ENCODE measurements at regions not wholly inside any gene's neighbourhood (a gene's known extent, or its start where the extent isn't known, plus 50 kb on each side); places are given as distances from the start of the nearest gene placed in this dataset.

DNA sequence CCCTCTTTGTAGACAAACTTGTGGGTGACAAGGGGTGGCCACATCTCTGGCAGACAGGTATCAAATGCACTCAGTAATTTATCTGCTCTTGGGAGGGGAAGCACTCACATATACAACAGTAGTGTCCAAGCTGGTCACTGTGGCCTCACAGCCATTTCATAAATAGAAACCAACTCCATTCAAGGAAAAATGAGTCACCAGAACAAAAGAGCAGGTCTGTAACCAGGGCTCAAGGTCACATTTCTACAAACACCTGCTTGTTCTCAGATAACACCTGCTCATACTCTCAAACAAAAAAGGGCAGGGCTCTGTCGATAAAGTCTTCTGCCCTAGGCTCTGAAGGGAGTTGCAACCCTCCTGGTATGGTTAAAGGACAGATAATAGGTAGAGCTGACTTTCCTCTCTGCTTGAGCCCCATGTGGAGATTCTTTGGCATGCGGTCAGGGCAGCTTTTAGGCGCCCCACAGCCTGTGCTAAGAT lies 459.0 kb downstream of the BCL11A start:
- no peak for DNase-seq

DNA sequence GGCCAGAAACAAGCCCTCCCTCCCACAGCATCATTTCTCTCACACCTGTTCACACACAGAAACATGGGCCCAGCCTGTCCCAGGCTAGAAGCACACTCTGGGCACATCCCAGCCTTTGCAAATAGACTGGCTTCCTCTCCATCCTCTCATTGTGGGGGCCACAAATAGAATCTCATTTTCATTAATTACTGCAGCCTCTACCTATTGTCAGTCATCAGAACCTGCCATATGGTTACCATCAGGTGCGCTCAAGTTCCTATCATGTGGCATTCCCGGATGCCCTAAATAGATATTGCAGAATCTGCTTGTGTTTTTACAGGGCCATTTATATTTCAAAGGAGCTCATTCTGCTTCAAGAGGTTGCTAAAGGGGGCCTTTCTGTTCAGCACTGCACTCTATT lies 460.7 kb downstream of the BCL11A start:
- DNase-seq, result no peak

DNA sequence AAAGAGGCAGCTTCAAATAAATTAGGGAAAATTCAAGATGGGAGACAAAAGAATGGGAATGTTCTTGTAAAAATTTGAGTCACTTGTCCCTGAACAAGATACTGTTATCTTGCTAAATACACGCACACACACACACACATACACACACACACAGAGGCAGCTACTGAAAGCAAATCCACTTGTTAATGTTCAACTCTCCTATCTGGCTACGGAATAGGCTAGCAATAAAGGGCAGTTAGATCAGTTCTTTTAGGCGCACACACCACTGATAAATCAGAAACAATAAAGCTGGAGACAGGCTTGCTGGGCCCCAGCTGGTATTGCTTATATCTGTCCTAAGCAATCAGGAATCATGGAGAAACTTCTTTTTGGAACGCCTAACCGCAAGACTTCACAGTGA lies 461.6 kb downstream of the BCL11A start:
- no peak for DNase-seq

DNA sequence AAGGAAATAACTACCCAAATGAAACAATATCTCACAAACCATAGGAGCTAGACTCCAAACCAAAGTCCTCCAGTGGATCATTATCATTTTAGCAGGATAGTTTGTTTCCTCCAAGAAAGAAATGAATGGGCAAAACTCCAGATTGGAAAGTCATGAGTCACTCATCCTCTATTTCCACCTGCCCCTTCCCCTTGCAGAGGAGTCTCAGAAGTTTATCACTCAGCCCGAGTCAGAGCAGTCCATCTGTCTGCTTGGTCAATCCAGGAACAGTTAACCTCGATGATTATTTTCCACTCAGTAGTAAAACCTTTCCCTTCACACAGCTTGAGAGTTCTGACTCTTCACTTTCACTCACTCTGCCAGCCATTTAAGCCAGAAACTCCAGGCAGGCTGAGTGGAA lies 462.2 kb downstream of the BCL11A start:
- DNase-seq, result no peak

DNA sequence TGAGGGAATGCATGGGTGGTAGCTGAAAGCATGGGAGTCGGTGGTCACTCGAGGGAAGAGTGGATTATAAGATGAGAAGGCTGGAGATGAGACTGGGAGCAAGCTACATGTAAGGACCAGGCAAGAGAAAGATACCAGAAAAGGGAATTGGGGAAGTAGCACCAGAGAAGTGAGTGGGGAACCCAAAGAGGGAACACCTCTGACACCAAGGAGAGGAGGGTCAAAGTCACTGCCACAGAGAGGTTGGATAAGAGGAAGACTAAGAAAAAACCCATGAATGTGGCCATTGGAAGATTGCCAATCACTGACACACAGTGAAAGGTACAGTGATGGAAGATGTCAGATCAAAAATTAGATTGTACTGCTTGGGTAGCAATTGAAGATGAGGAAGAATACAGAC lies 473.9 kb downstream of the BCL11A start:
- DNase-seq, result peak; percentile 19

DNA sequence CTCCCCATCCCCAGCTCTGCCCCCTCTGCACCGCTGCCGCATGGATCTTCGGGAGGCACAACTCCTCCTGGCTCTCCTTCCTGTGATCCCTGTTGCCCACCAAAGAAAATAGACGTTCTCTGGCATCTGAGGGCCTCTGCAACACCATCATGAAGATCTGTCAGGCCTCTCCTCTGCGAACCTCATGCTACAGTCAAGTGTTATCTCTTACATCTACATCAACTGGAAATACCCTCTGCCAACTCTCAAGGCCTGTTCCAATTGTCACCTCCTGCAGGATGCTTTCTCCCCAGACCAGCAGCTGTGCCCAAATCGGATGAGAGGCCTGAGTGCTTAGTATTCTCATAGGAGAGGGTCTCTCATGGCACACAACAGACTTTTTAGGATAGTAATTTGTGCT lies 478.4 kb downstream of the BCL11A start:
- DNase-seq, result no peak

DNA sequence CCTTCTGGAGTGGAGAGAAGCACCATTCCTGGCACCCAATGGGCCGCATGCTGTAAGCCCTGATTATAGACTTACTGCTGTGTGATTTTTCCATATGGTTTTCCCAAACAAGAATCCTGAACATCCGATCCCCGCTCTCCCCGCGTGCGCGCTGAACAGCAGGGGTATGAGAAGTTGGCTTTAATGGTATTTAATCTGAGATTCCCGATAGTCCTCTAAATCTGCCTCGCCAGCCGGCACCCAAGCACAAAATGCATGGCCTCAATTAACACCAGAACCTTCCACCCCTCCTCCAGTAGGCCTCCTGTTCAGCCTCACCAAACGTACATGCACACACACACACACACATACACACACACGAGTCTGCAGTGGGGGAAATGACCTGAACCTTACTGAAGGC lies 480.3 kb downstream of the BCL11A start:
- DNase-seq, result no peak

DNA sequence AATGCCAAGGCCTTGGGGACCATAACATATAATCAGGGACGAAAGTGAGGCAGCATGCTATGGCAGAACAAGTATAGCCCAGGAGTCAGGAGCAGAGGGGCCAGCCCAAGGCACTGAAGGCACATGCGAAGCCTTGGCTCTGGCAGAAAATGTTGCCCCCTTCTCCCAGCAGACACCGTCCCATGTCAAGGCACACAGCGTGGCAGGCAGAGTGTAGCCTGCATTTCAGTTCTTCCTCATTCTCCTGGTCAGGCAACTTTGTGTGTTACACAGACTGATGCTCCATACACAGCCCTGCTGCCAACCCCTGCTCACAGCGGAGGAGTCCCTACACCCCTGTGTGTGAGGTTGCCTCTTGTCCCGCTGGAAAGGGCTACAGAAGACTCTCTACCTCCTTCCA lies 480.8 kb downstream of the BCL11A start:
- no peak for DNase-seq

DNA sequence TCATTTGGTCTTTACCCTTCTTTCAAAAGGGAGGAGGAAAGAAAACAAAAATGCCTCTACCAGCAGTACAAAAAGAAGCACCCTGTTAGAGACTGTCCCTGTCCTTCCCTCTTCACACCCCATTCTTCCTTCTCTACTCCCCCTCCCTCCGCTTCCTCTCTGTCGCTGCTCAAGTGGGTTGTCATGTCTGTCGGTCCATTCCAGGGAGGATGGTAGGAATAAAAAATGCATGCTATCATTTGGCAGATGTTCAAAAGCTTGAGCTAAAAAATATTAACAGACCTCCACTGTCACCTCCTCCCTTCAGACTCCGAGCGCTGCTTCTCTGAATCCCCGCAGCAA lies 482.0 kb downstream of the BCL11A start:
- no peak for DNase-seq

DNA sequence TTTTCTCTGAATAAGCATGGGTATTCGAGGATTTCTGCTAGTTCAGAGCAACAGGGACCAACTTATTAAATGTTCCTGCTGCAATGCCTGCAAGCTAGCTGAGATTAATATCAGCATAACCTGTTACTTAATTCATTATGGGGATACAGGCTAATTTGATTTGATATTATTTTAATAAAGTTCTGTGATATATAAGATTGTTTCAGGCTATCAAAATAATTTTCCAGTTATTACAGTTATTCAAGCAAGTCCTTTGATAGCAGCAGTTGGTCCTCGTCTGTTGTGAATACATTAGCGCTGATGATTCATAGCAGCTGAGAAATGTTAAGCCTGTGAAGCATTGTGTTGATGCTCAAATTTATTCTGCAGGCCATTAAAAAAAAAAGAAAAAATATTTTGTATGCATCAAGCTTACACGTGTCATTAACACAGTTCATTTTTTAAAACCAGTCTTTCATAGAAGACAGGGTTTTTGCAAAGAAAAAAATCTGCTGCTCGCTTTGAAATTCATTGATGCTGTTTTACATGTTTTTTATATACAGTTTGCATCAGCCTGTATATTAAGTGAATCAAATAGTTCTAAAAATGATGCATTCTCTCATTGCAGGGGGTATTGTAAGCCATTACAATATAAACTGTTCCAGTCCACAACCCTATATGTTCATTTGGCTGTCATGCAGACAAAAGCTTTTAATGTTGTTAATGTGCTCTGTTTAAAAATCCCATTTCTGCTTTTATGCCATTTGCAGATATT lies 482.5 kb downstream of the BCL11A start:
- DNase-seq, result no peak

DNA sequence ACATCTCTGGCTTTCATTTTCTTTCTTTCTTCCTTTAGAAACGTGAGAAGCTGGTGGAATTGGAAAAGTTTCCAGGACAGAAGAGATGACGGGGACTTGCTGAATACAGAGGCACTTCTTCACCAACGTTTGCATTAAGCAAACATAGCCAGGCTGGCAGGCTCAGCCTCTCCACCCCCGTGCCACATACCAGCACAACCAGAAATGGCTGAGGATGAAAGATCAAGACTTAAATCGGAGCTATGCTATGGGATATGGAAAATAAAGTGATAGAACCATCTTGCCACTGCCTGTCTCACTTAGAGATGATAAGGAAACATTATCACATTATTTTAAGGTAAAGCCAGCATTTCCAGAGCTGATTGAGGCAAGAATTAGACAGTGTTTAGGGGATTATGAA lies 483.3 kb downstream of the BCL11A start:
- no peak for DNase-seq

DNA sequence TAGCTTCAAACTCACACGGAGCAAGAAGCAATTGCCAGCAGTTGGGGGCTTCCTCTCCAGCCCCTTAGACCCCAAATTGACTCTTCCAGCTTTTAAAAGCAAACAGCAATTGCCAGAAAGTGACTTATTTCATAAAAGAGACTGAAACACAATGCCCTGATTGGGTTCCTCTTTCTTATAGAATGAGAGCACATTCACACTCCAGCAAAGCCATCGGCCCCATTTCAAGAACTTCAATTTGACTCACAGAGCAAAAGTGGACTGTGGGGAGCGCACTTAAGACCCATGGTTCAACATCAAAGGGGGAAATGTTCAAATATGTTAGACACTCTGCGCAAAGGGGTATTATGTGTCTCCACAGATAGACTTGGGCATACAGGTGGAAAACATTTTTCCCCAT lies 484.7 kb downstream of the BCL11A start:
- DNase-seq, result peak; percentile 11

DNA sequence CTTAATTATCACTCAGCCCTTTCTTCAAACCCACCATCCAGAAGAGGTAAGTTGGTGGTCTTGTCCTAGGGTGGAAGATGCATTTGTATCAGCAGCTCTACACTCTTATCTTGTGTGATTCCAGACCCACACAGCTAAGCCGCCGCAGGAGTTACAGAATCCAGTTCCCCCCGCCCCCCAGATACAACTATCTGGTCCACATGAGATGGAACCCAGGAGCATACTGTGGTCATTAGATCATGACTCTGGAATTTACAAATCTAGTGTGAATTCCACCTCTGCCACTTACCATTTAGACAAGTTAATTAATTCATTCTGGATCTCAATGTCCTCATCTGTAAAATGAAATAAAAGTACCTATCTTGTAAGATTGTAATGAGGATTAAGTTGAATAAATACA lies 486.4 kb downstream of the BCL11A start:
- no peak for DNase-seq

DNA sequence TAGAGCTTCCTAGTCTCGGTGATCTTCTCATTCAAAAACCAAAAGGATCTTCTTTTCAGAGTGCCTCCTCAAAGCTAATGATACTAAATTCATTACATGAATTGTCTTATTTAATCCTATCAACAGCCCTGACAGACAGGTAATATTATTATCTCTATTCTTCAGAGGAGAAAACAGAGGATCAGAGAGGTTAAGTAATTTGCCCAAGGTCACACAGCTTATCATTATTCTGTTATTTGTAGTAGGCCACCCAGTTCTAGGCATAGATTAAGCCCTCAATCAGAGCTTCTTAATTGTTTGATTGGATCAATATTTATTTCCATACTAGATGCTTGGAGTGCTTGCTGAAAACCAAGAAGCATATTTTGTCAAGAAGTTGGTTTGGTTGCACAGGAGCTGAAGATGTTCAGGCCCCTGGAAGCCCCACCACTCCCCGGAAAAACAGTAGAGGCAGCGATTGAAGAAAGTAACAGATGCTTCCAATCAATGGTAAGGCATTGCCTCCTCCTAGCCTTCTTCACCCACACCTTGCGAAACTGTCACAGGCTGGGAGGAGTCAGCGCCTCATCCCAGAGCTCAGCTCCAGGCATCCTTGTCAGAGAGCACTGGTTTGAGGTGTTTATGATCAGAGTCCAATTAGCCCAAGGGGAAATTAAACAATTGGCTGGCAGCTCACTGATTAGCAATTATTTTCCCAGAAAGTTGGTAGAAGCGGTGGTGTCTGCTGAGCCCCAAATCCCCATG lies 487.2 kb downstream of the BCL11A start:
- DNase-seq, result no peak

DNA sequence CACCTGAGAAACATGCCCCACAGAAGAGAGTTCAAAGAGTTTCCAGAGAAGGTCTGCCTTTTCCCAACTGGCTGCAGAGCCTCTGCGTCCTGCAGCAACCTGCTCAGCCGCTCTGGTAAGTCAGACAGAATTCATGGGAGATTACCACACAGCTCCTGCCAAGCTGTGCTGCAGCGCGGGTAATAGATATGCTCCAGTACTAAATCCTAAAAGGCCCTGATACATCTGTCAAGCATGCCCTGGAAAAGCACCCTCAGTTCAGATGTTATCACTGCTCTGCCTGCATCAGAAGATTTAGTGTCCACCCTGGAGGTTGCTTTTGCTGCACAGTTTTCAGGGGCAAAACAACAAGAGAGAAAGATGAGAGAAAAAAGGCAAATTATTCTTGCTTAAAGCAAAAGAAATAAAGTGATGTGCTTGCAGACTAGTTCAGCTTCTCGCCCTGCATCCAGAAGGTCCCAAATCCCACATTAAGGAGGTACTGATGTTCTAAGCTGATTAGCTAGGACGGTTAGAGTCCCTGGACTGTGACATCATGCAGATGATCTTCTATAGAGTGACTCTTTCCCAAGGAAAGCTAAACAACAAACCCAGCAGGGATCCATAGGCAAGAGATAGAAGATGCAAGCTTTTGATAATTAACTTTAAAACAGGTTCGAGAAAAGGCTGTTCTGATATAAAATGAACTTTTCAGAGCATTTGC lies 488.6 kb downstream of the BCL11A start:
- no peak for DNase-seq

DNA sequence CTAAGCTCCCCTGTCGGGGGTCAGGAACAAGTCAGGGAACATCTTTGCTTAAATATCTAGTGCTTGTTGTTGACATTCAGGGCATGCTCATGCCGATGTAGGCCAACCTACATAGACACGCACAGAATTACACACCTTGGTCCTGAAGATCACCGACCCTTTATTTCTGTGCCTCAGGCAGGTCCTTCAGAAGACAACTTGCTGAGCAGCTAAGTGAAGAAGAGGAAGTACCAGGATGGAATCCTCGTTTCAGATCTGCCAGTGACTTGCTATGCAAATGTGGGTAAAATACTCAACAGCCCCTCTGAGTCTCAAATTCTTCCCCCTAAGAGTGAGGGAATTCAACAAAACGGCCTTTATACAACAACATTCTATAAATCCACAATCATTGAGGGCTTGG lies 494.7 kb downstream of the BCL11A start:
- peak; percentile 32 for DNase-seq

DNA sequence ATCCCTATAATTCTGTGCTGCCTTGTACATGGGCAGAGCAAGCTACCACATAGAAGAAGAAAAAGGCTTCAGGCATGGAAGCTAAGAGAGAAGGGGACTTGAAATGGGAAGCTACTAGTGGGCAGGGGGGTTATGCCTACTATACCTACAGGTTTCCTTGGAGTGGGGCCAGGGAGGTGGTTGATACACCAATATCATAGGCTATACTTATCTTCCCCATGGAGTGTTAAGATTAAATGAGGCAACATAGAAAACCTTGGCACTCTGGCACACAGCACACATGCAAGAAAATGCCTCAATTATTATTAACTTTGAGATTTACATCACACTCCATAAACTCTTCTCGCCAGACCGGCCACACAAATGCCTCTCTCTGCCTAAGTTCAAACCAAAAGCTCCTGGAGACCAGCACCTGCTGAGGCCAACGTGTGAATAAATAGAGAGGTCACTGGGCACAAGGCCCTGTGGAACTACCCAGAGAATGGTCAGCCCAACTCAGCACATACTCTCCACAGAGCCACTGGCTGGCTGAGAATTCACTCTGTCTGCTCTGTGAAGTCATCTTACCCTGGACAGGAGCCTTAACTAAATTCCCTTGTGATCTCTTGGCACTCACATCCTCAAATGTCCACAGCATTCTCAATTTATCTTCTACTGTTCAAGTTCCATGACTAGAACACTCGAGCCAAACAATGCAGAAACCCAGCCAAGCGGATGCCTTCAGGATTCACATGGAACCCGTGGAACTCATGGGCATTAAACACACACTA lies 498.7 kb downstream of the BCL11A start:
- no peak for DNase-seq

DNA sequence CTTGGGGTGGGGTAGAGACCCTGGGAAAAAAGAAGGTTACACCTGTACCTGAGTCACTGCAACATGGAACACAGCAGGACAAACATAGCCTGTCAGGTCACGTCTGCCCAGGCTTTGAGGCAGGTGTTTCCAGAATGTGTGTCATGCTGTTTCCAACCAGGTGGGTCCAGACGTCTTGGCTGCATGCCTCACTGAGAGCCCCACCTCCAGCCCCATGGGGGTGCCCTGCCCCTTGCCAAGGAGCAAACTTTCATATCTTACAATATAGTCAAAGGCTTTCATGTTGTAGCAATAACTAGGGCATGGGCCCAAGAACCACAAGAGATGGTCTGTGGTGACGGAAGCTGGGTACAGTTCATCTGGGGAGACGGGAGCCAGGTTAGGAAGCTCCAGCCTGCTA lies 499.7 kb downstream of the BCL11A start:
- DNase-seq, result no peak

DNA sequence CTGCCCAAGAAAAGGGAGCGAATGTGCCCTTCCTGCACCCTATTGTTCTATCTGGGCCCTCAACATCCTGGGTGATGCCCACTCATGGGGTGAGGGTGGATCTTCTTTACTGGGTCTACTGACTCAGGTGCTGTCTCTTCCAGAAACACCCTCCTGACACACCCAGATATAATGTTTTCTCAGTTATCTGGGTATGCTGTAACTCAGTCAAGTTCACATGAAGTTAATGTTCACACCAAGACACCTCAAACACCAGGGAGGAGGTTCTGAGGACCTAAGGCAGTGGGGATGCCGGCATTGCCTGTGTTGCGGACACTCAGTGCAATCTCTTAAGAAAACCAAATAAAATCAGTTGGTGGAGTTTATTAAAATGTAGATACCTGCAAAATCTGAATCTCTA lies 500.9 kb downstream of the BCL11A start:
- DNase-seq, result no peak

DNA sequence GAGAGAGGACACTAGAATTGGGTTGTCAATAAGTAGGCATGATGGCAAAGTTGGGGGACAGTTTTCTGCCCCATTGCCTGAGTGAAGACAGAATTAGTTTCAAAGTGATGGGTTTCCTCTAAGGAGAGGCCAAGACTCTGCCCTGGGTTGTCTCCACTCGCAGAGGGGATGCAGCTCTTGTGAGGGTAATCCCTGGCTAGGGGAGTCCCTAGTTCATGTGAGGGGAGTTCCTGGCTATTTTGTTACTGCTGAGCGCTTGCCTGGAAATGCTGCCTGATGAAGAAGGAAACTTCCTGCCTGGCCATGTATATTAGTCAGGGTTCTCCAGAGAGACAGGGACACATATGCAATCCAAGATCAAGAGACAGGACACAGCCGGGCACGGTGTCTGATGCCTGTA lies 501.5 kb downstream of the BCL11A start:
- no peak for DNase-seq

DNA sequence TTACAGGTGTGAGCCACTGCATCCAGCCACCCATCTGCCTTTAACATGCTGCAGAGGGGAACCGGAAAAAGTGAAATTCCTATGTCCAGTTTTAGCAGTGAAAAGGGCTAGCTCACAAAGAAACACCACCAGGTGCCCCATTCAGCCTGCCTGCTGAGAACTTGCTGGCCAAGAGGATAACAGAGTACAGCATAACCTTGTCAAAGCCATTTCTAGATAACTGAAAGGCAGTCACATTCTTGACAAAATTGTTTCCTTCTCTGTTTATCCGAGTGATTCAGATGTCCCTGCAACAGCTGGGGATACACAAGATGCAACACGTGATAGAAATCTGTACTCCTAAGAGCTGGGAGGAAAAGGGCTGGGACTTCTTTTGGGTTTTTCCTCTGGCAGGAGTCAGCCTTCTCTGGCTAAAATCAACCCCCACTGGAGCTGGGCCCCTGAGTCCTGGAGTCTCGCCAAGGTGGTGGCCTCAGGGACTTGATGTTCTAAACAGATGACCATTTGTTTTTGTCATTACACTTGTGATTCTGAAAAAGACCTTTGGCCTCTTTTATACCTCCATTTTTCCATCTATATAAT lies 505.4 kb downstream of the BCL11A start:
- DNase-seq, result no peak

DNA sequence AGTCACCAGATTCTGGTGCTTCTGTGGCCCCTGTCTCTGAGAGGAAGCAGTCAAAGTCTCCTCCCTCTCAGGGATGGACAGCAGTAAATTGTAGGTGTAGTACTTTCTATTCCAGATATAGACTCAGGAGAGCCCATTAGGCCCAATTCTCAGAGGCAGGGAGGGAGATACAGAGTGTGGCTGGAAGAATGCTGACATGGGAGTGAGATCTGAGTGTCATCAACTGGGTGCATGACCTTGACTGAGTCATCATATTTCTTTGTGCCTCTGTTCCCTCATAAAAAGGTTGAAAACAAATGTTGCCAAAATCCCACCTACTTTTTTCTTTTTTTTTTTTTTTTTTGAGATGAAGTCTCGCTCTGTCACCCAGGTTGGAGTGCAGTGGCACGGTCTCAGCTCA lies 506.1 kb downstream of the BCL11A start:
- no peak for DNase-seq

DNA sequence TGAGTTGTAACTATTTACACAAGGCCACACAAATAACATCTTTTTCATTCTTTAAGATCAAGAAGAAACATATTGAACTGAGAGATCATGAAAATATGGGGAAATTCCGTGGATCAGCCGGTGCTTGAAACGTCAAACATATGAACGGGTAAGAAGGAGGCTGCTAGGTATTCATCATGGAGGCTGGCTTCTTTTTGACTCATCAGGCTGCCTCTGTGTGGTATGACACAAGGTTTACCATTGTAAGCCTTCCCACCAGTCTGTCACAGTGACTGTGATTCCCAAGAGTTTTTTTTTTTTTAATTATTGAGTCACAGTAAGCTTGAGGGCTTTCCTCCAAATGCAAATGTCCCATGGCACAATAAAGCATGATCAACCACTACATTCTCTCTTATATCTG lies 506.9 kb downstream of the BCL11A start:
- DNase-seq, result no peak

All from hematopoietic multipotent progenitor cell treated with erythropoietin and hydrocortisone succinate and interleukin-3 and kit ligand, for 4 days (in vitro differentiated cells).